K562 (cell line): ENCODE measurements at regions not wholly inside any gene's neighbourhood (a gene's known extent, or its start where the extent isn't known, plus 50 kb on each side); places are given as distances from the start of the nearest gene placed in this dataset.

ENCODE experiments used
- ATAC-seq: fragments of 200-7000 bp; cut with Tn5 transposase; 3 replicates; pipeline ENCODE4 v1.9.1; 2020; ENCODE audit warnings: moderate library complexity
- BruUV-seq: library from RNA; stranded (reverse); fragments of 400-500 nt; replicated peaks from 2 replicates; lab custom pipeline; 2021; lab: Mats Ljungman, UMichigan
- CTCF ChIA-PET: fragments of 300-600 bp; formaldehyde crosslinking; extraction: SDS; loops from one replicate; lab custom pipeline; 2021; ENCODE audit warnings: low intra/inter-chr PET ratio; lab: Yijun Ruan, JAX
- POLR2A ChIA-PET: fragments of 300-600, 350-650 bp; sonication (Branson Sonifier 250); formaldehyde crosslinking; extraction: SDS; loops from one replicate; lab custom pipeline; 2021; ENCODE audit warnings: antibody characterized with exemption, inconsistent platforms; lab: Yijun Ruan, JAX
- DNase-seq, 4 experiments: peaks; one replicate each; pipeline versions ENCODE4 v3.0.0 to v3.0.0-alpha.2; 2011 to 2018; ENCODE audit warnings: low spot score in 3 of 4, mixed read lengths in 3 of 4; ENCODE audit errors: extremely low read depth in 1 of 4
- FAIRE-seq: peaks from 2 replicates; lab custom pipeline; 2011; peaks lifted over from hg19 to GRCh38; lab: Jason Lieb, UNC
- H2AFZ ChIP-seq: 2 replicates; pipeline ENCODE4 v1.6.0; 2011; ENCODE audit warnings: low read depth, low read length, control low read depth, inconsistent platforms
- H3K27ac ChIP-seq: fragments of 200-600 bp; 3 replicates; pipeline ENCODE4 v1.8.0; 2011; ENCODE audit warnings: low read depth, mild to moderate bottlenecking, control low read depth, inconsistent platforms, low read length, moderate library complexity, mixed read lengths; ENCODE audit errors: extremely low read depth
- H3K27me3 ChIP-seq, 2 experiments: fragments of 300-600 bp in 1 of 2; 2 replicates in 1 of 2; 3 replicates in 1 of 2; pipeline versions ENCODE4 v1.6.0 to v1.8.0; 2011; ENCODE audit warnings: inconsistent platforms in 2 of 2, low read length in 2 of 2, mild to moderate bottlenecking in 1 of 2, mixed read lengths in 1 of 2, moderate library complexity in 1 of 2; ENCODE audit not compliant: control insufficient read depth in 2 of 2, insufficient read depth in 2 of 2
- H3K36me3 ChIP-seq: fragments of 300-600 bp; 3 replicates; pipeline ENCODE4 v1.8.0; 2011; ENCODE audit warnings: mild to moderate bottlenecking, low read length, inconsistent platforms; ENCODE audit not compliant: control insufficient read depth, insufficient read depth
- H3K4me1 ChIP-seq, 2 experiments: fragments of 200-600 bp in 1 of 2; replicated peaks in 1 of 2; 2 replicates in 1 of 2; 3 replicates in 1 of 2; pipeline versions ENCODE4 v1.5.1 to v1.8.0; 2011; ENCODE audit warnings: inconsistent platforms in 2 of 2, low read length in 2 of 2, mild to moderate bottlenecking in 1 of 2, mixed read lengths in 1 of 2, moderate library complexity in 1 of 2; ENCODE audit not compliant: control insufficient read depth in 2 of 2, insufficient read depth in 2 of 2
- H3K4me2 ChIP-seq: 2 replicates; pipeline ENCODE4 v1.6.1; 2011; ENCODE audit warnings: low read length, control low read depth, inconsistent platforms, mixed read lengths; ENCODE audit not compliant: insufficient read depth
- H3K4me3 ChIP-seq: fragments of 200-600 bp; sonication (generic), shearing (Covaris generic); 2 replicates; pipeline ENCODE4 v1.5.1; 2016; ENCODE audit warnings: control low read depth, inconsistent platforms
- H3K79me2 ChIP-seq: fragments of 200-600 bp; 3 replicates; pipeline ENCODE4 v1.8.0; 2011; ENCODE audit warnings: low read length, inconsistent platforms; ENCODE audit not compliant: control insufficient read depth, insufficient read depth
- H3K9ac ChIP-seq, 2 experiments: 2 replicates each; pipeline versions ENCODE4 v1.6.0 to v1.6.1; 2011; ENCODE audit warnings: low read depth in 2 of 2, low read length in 2 of 2, control low read depth in 1 of 2, inconsistent platforms in 1 of 2, mild to moderate bottlenecking in 1 of 2, mixed read lengths in 1 of 2; ENCODE audit not compliant: insufficient read depth in 1 of 2
- H3K9me1 ChIP-seq: one replicate; pipeline ENCODE4 v1.6.0; 2011; ENCODE audit warnings: inconsistent platforms, mild to moderate bottlenecking, low read length, moderate library complexity; ENCODE audit not compliant: control insufficient read depth, insufficient read depth
- H3K9me3 ChIP-seq: replicated peaks from 2 replicates; pipeline ENCODE4 v1.5.1; 2011; ENCODE audit warnings: low read depth, low read length, inconsistent platforms; ENCODE audit not compliant: control insufficient read depth, insufficient read depth
- H4K20me1 ChIP-seq: replicated peaks from 2 replicates; pipeline ENCODE4 v1.6.1; 2011; ENCODE audit warnings: low read length, inconsistent platforms, mixed read lengths; ENCODE audit not compliant: control insufficient read depth, insufficient read depth
- CBX5 ChIP-seq: IDR thresholded peaks from 2 replicates; pipeline ENCODE4 v1.6.1; 2014; ENCODE audit warnings: low read depth, borderline replicate concordance
- ETV5 ChIP-seq: sonication (generic); formaldehyde crosslinking; IDR thresholded peaks from 2 replicates; pipeline ENCODE4 v1.4.0; 2020; ENCODE audit warnings: low read depth, mild to moderate bottlenecking, missing genetic modification reagents
- HMGXB4 ChIP-seq: sonication (generic); formaldehyde crosslinking; IDR thresholded peaks from 2 replicates; pipeline ENCODE4 v1.8.1; 2023; ENCODE audit warnings: mild to moderate bottlenecking, missing genetic modification reagents
- KLF10 ChIP-seq: fragments of 250-450 bp; sonication (Bioruptor Pico); IDR thresholded peaks from 2 replicates; pipeline ENCODE4 v1.6.1; 2021; ENCODE audit warnings: matching md5 sums
- KLF13 ChIP-seq: fragments of 450-650 bp; IDR thresholded peaks from 2 replicates; pipeline ENCODE4 v1.6.1; 2016; ENCODE audit warnings: missing genetic modification characterization, low read depth, mild to moderate bottlenecking, missing compliant biosample characterization, moderate library complexity, borderline replicate concordance
- PHB2 ChIP-seq: fragments of 450-650 bp; IDR thresholded peaks from 2 replicates; pipeline ENCODE4 v1.6.1; 2017; ENCODE audit warnings: low read depth
- RNF2 ChIP-seq: sonication (generic); IDR thresholded peaks from 2 replicates; pipeline ENCODE4 v1.6.1; 2016
- TEAD4 ChIP-seq, 2 experiments: sonication (generic) in 1 of 2; formaldehyde crosslinking in 1 of 2; IDR thresholded peaks; 2 replicates each; pipeline versions ENCODE4 v1.6.1 to v1.8.0; 2012 to 2022; ENCODE audit warnings: borderline replicate concordance in 1 of 2, inconsistent platforms in 1 of 2, low read length in 1 of 2, mild to moderate bottlenecking in 1 of 2, missing genetic modification reagents in 1 of 2
- ZBTB40 ChIP-seq, 2 experiments: fragments of 450-650 bp in 1 of 2; sonication (generic) in 1 of 2; formaldehyde crosslinking in 1 of 2; IDR thresholded peaks; 2 replicates each; pipeline versions ENCODE4 v1.7.1 to v1.9.0; 2016 to 2022; ENCODE audit warnings: inconsistent platforms in 1 of 2, mild to moderate bottlenecking in 1 of 2, missing genetic modification reagents in 1 of 2
- ZNF57 ChIP-seq: fragments of 450-650 bp; formaldehyde crosslinking; IDR thresholded peaks from 2 replicates; pipeline ENCODE4 v1.4.0; 2020; ENCODE audit warnings: mild to moderate bottlenecking, moderate library complexity
- WGBS: fragments of 100-300 bp; shearing (Covaris generic); methylation state at CpG from one replicate; pipeline ENCODE4 v1.1.6; 2016; ENCODE audit warnings: low coverage, mixed read lengths; ENCODE audit not compliant: insufficient coverage; ENCODE audit errors: missing lambda C conversion rate; 5-methylcytosine and 5-hydroxymethylcytosine counted together
- in situ Hi-C: fragments of 300-500 bp; cut with MboI; formaldehyde crosslinking; loops from 4 replicates; pipeline ENCODE4 v1.15.0; 2018; ENCODE audit warnings: inconsistent platforms, mixed read lengths
- intact Hi-C: fragments of 100-400 bp; cut with micrococcal nuclease; formaldehyde crosslinking; loops from 2 replicates; pipeline ENCODE4 v1.14.2; 2022
- TF ChIP-seq, protein P1 (sequence below): IDR thresholded peaks from 2 replicates; pipeline ENCODE4 v1.6.1; 2012; ENCODE audit warnings: low read depth, low read length, improper control_type of control experiment, borderline replicate concordance

GRCh38 chr5:9780501-9780900 is 150.3 kb upstream of the TAS2R1 start:
- 21% methylated on average over 11 of the region's 11 CpGs for WGBS
- Histone ChIP-seq H3K4me1 (no peaks in the 10 kb centered on the region), H3K27me3 (no peaks in the 10 kb centered on the region), H3K4me3 (no peak overlapping the region), H3K9me3 (no peaks in the 10 kb centered on the region), H2AFZ (no peak overlapping the region), H3K36me3 (no peaks in the 10 kb centered on the region), H3K9ac (no peak overlapping the region), H3K9me1 (no peaks in the 10 kb centered on the region), H3K27ac (no peak overlapping the region), H3K4me2 (no peak overlapping the region), H3K79me2 (no peaks in the 10 kb centered on the region), H4K20me1 (no peaks in the 10 kb centered on the region)
- ATAC-seq: no peak
- no peak for FAIRE-seq
- no peak for DNase-seq
- no TSS peak for BruUV-seq
- CTCF ChIA-PET: no interaction called here
- intact Hi-C loops: no loop called here
- in situ Hi-C loops: no loop called here
- POLR2A ChIA-PET: no interaction called here
- TF ChIP-seq, protein P1, sequence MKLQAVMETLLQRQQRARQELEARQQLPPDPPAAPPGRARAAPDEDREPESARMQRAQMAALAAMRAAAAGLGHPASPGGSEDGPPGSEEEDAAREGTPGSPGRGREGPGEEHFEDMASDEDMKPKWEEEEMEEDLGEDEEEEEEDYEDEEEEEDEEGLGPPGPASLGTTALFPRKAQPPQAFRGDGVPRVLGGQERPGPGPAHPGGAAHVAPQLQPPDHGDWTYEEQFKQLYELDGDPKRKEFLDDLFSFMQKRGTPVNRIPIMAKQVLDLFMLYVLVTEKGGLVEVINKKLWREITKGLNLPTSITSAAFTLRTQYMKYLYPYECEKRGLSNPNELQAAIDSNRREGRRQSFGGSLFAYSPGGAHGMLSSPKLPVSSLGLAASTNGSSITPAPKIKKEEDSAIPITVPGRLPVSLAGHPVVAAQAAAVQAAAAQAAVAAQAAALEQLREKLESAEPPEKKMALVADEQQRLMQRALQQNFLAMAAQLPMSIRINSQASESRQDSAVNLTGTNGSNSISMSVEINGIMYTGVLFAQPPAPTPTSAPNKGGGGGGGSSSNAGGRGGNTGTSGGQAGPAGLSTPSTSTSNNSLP: no peak
- no peak for TF ChIP-seq ETV5 (CRISPR knock-in tag)
- TF ChIP-seq KLF13 (tag): no peak
- no peak for TF ChIP-seq ZBTB40 (IDR thresholded peaks at IDR 0.05)
- no peak for TF ChIP-seq ZBTB40 (CRISPR knock-in tag; IDR thresholded peaks at IDR 0.05)
- TF ChIP-seq TEAD4 (IDR thresholded peaks at IDR 0.05; ENCODE audit: low read length): no peak
- no peak for TF ChIP-seq TEAD4 (CRISPR knock-in tag; IDR thresholded peaks at IDR 0.05; ENCODE audit: borderline replicate concordance)
- TF ChIP-seq RNF2: no peak
- TF ChIP-seq HMGXB4: no peak
- TF ChIP-seq PHB2: no peak
- no peak for TF ChIP-seq KLF10 (CRISPR knock-in tag)
- TF ChIP-seq ZNF57 (CRISPR knock-in tag): no peak
- no peak for TF ChIP-seq CBX5
